SK-N-MC (cell line): ENCODE measurements at regions not wholly inside any gene's neighbourhood (a gene's known extent, or its start where the extent isn't known, plus 50 kb on each side); places are given as distances from the start of the nearest gene placed in this dataset.

Experiments used
- EZH2 ChIP-seq: fragments of 200-600 bp; sonication (generic); IDR thresholded peaks from one replicate; pipeline ENCODE4 v1.6.1; 2017; ENCODE audit warnings: antibody characterized with exemption
- POLR2AphosphoS5 ChIP-seq: IDR thresholded peaks from 2 replicates; pipeline ENCODE4 v1.6.1; 2012; ENCODE audit warnings: mild to moderate bottlenecking, low read depth, low read length, borderline replicate concordance

GRCh38 chr6:6825193-6825784 is 236.8 kb downstream of the LY86 start:
- no peak for TF ChIP-seq EZH2
- no peak for TF ChIP-seq POLR2AphosphoS5
